Thyroid gland (tissue), 4 donors: ENCODE measurements at regions not wholly inside any gene's neighbourhood (a gene's known extent, or its start where the extent isn't known, plus 50 kb on each side); places are given as distances from the start of the nearest gene placed in this dataset.

Experiments used
- POLR2A ChIP-seq, 2 donors: fragments of 450-650 bp; IDR thresholded peaks; one replicate each; pipeline ENCODE4 v1.6.1; 2017; ENCODE audit warnings: antibody characterized with exemption in 2 of 2, mild to moderate bottlenecking in 2 of 2, moderate library complexity in 1 of 2
- TF ChIP-seq, protein P1 (sequence below), 6 experiments: fragments of 200-600 bp in 3 of 6; fragments of 450-650 bp in 3 of 6; sonication (generic) in 3 of 6; IDR thresholded peaks; one replicate each; pipeline ENCODE4 v1.5.1; 2016 to 2019; ENCODE audit warnings: antibody characterized with exemption in 6 of 6, mild to moderate bottlenecking in 2 of 6, inconsistent platforms in 1 of 6, moderate library complexity in 1 of 6

DNA sequence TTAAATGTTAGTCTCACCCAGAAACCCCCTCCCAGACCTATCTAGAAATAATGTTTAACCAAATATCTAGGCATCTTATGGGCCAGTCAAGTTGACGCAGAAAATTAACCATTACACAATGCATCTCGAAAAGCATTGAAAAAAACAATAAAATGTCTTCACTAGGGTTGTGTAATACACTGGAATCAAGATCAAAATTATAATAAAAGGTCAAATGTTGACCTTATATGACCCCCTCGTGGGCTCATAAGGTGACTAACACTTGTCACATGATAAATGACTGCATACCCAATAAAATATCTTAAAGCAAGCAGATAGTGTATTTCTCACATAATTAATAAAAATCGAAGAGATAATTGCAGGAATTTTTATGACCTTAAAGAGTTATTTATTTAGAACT lies 447.9 kb upstream of the DSEL start:
- TF ChIP-seq, protein P1, sequence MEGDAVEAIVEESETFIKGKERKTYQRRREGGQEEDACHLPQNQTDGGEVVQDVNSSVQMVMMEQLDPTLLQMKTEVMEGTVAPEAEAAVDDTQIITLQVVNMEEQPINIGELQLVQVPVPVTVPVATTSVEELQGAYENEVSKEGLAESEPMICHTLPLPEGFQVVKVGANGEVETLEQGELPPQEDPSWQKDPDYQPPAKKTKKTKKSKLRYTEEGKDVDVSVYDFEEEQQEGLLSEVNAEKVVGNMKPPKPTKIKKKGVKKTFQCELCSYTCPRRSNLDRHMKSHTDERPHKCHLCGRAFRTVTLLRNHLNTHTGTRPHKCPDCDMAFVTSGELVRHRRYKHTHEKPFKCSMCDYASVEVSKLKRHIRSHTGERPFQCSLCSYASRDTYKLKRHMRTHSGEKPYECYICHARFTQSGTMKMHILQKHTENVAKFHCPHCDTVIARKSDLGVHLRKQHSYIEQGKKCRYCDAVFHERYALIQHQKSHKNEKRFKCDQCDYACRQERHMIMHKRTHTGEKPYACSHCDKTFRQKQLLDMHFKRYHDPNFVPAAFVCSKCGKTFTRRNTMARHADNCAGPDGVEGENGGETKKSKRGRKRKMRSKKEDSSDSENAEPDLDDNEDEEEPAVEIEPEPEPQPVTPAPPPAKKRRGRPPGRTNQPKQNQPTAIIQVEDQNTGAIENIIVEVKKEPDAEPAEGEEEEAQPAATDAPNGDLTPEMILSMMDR (IDR thresholded peaks at IDR 0.05), result no peak
- no peak for TF ChIP-seq POLR2A (IDR thresholded peaks at IDR 0.05)
